Body of pancreas (tissue), 4 donors: ENCODE measurements at regions not wholly inside any gene's neighbourhood (a gene's known extent, or its start where the extent isn't known, plus 50 kb on each side); places are given as distances from the start of the nearest gene placed in this dataset.

ENCODE experiments used
- ATAC-seq: fragments of 150-250 bp; one replicate; pipeline ENCODE4 v1.9.1; 2016
- DNase-seq, 4 donors: peaks; one replicate each; pipeline ENCODE4 v3.0.0-alpha.2; 2019
- H3K27ac ChIP-seq, 4 donors: fragments of 200-600 bp; sonication (generic); 1 replicate in 3 of 4; 2 replicates in 1 of 4; pipeline versions ENCODE4 v1.5.1 to v1.6.1; 2016 to 2019; ENCODE audit warnings: mild to moderate bottlenecking in 1 of 4, mixed read lengths in 1 of 4, moderate library complexity in 1 of 4
- H3K27me3 ChIP-seq, 2 donors: fragments of 200-600 bp; sonication (generic); one replicate each; pipeline ENCODE4 v1.6.0; 2016; ENCODE audit warnings: mild to moderate bottlenecking in 1 of 2
- H3K36me3 ChIP-seq, 2 donors: fragments of 200-600 bp; sonication (generic); replicated peaks in 1 of 2; 2 replicates each; pipeline ENCODE4 v1.5.1; 2016; ENCODE audit warnings: low read depth in 2 of 2; ENCODE audit not compliant: insufficient read depth in 1 of 2
- H3K4me1 ChIP-seq: fragments of 200-600 bp; sonication (generic); one replicate; pipeline ENCODE4 v1.6.0; 2016
- H3K4me3 ChIP-seq, 2 donors: fragments of 200-600 bp; sonication (generic); 1 replicate in 1 of 2; 2 replicates in 1 of 2; pipeline ENCODE4 v1.5.1; 2016 to 2019
- H3K9me3 ChIP-seq, 3 donors: fragments of 200-600 bp; sonication (generic); 1 replicate in 2 of 3; 2 replicates in 1 of 3; pipeline ENCODE4 v1.5.1; 2016
- CTCF ChIP-seq, 7 experiments: fragments of 450-650 bp in 4 of 7; fragments of 200-600 bp in 3 of 7; sonication (generic) in 3 of 7; IDR thresholded peaks; one replicate each; pipeline ENCODE4 v1.5.1; 2016 to 2019; ENCODE audit warnings: antibody characterized with exemption in 7 of 7
- POLR2A ChIP-seq, 3 donors: fragments of 450-650 bp; IDR thresholded peaks; one replicate each; pipeline ENCODE4 v1.6.1; 2016; ENCODE audit warnings: antibody characterized with exemption in 3 of 3, mild to moderate bottlenecking in 2 of 3
- WGBS, 2 donors: methylation state at CpG; one replicate each; pipeline ENCODE4 v1.1.5; 2017; 5-methylcytosine and 5-hydroxymethylcytosine counted together
- intact Hi-C: fragments of 100-400 bp; cut with DNase I; formaldehyde crosslinking; loops from one replicate; pipeline ENCODE4 v1.15.1; 2023

- no peak for TF ChIP-seq POLR2A (IDR thresholded peaks at IDR 0.05)
- no peak for TF ChIP-seq CTCF (IDR thresholded peaks at IDR 0.05)
- WGBS, 2 donors: 88 to 91% methylated on average over 16 of the region's 16 CpGs
- DNase-seq: no peak
- Histone ChIP-seq H3K9me3 (no peaks in the 10 kb centered on the region), H3K27ac (no peak overlapping the region), H3K36me3 (no peaks in the 10 kb centered on the region), H3K27me3 (no peaks in the 10 kb centered on the region), H3K4me1 (no peaks in the 10 kb centered on the region), H3K4me3 (no peak overlapping the region)
- intact Hi-C loops: no loop called here
- no peak for ATAC-seq
Observed at GRCh38 chr13:89163096-89163495, 1491.9 kb downstream of the SLITRK5 start.

- Histone ChIP-seq H3K27me3 (no peaks in the 10 kb centered on the region), H3K36me3 (no peaks in the 10 kb centered on the region), H3K9me3 (no peaks in the 10 kb centered on the region), H3K4me1 (no peaks in the 10 kb centered on the region), H3K4me3 (no peak overlapping the region), H3K27ac (no peak overlapping the region)
- ATAC-seq (no peak), DNase-seq (no peak)
- WGBS, 2 donors: 70 to 78% methylated on average over 1 of the region's 1 CpG
- intact Hi-C loops: no loop called here
- TF ChIP-seq POLR2A (IDR thresholded peaks at IDR 0.05) (no peak), CTCF (IDR thresholded peaks at IDR 0.05) (no peak)
Observed at GRCh38 chr13:89165685-89166084, 1494.5 kb downstream of the SLITRK5 start.

DNA sequence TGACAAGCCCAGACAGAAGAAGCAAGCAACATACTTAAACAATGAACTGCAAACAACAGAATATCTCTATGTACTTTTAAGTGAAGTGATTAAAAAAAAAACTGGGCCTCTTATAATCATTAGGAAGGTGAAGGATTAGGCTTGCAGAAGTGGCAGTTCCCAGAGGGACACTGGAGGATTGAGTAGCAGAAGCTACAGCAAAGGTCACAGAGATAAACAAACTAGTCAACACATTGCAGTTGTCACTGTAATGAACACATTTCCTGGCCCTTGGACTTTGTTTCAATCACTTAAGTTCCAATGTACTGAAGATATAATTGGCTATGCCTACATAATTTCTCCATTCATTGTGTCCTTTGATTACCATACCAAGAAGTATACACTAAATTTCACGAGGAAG is 1498.8 kb downstream of the SLITRK5 start:
- ATAC-seq: no peak
- Histone ChIP-seq H3K4me1 (no peaks in the 10 kb centered on the region), H3K9me3 (no peaks in the 10 kb centered on the region), H3K27ac (no peak overlapping the region), H3K27me3 (no peaks in the 10 kb centered on the region), H3K4me3 (no peak overlapping the region), H3K36me3 (no peaks in the 10 kb centered on the region)
- no peak for DNase-seq
- 64 to 65% methylated on average over 1 of the region's 1 CpG for WGBS, 2 donors
- intact Hi-C loops: no loop called here
- TF ChIP-seq CTCF (IDR thresholded peaks at IDR 0.05) (no peak), POLR2A (IDR thresholded peaks at IDR 0.05) (no peak)

GRCh38 chr13:89181041-89181440 is 1509.9 kb downstream of the SLITRK5 start:
- intact Hi-C loops: no loop called here
- H3K4me1 ChIP-seq: no peaks in the 10 kb centered on the region
- H3K27me3 ChIP-seq: no peaks in the 10 kb centered on the region
- H3K27ac ChIP-seq: no peak overlapping the region
- no peak overlapping the region for H3K4me3 ChIP-seq
- TF ChIP-seq POLR2A (IDR thresholded peaks at IDR 0.05) (no peak), CTCF (IDR thresholded peaks at IDR 0.05) (no peak)
- peaks cover 0 to 8% (median 0%) of the 10 kb centered on the region in 3 donors for H3K9me3 ChIP-seq
- ATAC-seq: no peak
- DNase-seq: no peak
- no peaks in the 10 kb centered on the region for H3K36me3 ChIP-seq

- Histone ChIP-seq H3K9me3 (no peaks in the 10 kb centered on the region), H3K4me1 (no peaks in the 10 kb centered on the region), H3K36me3 (no peaks in the 10 kb centered on the region), H3K27me3 (no peaks in the 10 kb centered on the region), H3K4me3 (no peak overlapping the region), H3K27ac (no peak overlapping the region)
- TF ChIP-seq POLR2A (IDR thresholded peaks at IDR 0.05) (no peak), CTCF (IDR thresholded peaks at IDR 0.05) (no peak)
- 40 to 44% methylated on average over 4 of the region's 4 CpGs for WGBS, 2 donors
- ATAC-seq: no peak
- intact Hi-C loops: no loop called here
- DNase-seq: no peak
Observed at GRCh38 chr13:89199138-89199537, 1528.0 kb downstream of the SLITRK5 start.
